Tongue (tissue), 1 donor: ENCODE measurements at regions not wholly inside any gene's neighbourhood (a gene's known extent, or its start where the extent isn't known, plus 50 kb on each side); places are given as distances from the start of the nearest gene placed in this dataset.
"Not testable (repeated sequence)": the region's sequence is repeated elsewhere in the genome, so short reads cannot be mapped to it uniquely, and the experiment has no call there.

ENCODE experiments used
- DNase-seq: peaks from one replicate; pipeline ENCODE4 v3.0.0-alpha.2; 2015

- DNase-seq: no peak
Observed at GRCh38 chr6:135722190-135722589, 129.3 kb upstream of the PDE7B start.

GRCh38 chr6:135722679-135723078 is 128.8 kb upstream of the PDE7B start:
- DNase-seq: no peak

- no peak for DNase-seq
Observed at GRCh38 chr6:135728589-135728988, 122.9 kb upstream of the PDE7B start.

- DNase-seq: no peak
Observed at GRCh38 chr6:135731116-135731515, 120.4 kb upstream of the PDE7B start.

GRCh38 chr6:135736351-135736750 is 115.2 kb upstream of the PDE7B start:
- DNase-seq: not testable (repeated sequence)

DNA sequence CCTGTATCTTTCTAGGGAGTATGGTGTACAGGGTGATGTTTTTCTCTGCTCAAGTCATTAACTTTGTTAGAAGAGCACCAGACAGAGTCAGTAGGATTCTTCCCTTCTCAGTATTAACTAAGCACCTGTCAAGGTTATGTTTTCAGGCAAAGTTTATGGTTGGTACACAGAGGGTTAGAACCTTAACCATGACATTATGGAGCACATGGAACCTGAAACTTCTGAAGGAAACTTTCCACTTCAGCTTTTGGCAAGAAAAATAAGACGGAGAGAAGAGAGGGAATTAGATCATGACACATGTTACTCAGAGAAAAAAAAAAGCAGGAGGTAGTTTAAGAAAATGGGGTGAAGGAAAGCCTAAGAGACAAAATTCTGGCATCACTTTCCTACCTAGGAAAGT is 112.9 kb upstream of the PDE7B start:
- DNase-seq: peak; percentile 37

GRCh38 chr6:135739288-135739687 is 112.2 kb upstream of the PDE7B start:
- DNase-seq: no peak

- DNase-seq: no peak
Observed at GRCh38 chr6:135740580-135740979, 110.9 kb upstream of the PDE7B start.

DNA sequence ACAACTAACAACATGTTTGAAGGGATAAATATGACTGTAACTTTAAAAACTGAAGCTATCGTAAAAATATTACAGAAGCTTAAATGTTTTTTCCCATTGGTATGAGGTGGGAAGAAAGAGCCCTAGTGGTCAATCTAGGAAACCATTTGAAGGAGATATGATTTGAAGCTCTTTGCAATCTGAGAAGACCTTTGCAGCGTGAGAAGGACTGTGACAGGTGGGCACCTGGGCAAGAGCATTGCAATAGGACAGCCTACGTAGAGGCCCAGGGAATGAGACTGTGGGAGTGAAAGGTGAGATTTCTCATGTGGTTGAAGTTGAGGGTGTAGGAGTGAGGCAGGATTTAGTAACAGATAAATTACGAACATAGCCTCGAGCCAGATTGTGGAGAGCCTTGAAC is 108.0 kb upstream of the PDE7B start:
- DNase-seq: no peak

DNA sequence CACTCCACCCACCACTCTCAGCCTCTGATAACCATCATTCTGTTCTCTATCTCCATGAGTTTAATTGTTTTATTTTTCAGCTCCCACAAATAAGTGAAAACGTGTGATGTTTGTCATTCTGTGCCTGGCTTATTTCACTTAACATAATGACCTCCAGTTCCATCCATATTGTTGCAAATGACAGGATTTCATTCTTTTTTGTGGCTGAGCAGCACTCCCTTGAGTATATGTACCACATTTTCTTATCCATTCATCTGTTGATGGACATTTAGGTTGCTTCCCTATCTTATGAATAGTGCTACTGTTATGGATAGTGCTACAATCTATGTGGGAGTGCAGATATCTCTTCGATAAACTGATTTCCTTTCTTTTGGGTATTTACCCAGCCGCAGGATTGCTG is 103.3 kb upstream of the PDE7B start:
- no peak for DNase-seq

DNA sequence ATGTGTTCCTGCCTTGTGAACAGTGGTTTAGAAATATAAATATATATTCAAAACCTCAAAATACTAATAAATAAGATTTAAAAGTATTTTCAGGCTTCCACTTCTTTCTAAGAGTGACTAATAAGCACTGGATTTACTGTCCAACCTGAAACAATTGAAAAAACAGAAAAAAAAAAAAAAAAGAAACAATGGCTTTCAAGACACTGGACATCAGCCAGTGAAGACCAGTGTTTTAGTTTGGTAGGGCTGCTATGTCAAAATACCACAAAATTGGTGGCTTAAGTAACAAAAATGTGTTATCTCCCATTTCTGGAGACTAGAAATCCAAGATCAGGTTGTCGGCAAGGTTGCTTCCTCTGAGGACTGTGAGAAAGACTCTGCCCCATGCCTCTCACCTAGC is 101.4 kb upstream of the PDE7B start:
- DNase-seq: no peak

- no peak for DNase-seq
Observed at GRCh38 chr6:135753196-135753595, 98.3 kb upstream of the PDE7B start.

DNA sequence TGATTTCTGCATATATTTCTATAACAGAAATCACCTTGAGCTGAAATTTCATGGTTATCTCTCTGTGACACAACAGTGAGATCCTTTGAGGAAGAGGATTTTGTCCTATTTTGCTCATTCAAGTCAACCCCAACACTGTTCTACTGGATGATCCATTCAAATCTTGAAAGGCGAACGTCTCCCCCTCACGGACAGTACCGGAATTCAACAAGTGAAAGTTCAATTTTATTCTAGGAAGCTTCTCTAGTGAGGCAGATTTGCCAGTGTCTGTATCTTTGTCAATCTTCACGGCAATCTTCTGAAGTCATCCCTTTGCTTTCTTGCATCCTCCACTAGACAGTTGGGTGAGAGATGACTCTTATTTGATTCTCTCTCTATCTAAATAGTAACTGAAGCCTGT is 91.7 kb upstream of the PDE7B start:
- no peak for DNase-seq

- no peak for DNase-seq
Observed at GRCh38 chr6:135774006-135774405, 77.5 kb upstream of the PDE7B start.

GRCh38 chr6:135779213-135779612 is 72.3 kb upstream of the PDE7B start:
- DNase-seq: no peak

DNA sequence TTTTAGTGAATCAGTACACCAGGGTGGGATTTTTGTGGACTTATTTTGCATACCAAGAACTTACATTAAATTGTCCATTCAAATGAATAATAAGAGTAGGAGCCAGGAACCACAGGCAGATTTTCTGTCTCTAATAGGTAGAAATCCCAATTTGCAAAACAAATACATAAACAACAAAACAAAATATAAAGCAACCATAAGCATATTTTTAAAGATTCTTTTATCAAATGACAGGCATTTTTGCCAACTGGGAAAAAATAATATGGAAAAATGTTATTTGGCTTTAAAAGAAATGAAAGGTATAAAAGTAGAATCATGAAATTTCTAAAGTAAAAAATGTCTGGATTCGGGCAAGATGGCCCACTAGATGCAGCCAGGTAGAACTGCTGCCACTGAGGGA is 71.2 kb upstream of the PDE7B start:
- no peak for DNase-seq

DNA sequence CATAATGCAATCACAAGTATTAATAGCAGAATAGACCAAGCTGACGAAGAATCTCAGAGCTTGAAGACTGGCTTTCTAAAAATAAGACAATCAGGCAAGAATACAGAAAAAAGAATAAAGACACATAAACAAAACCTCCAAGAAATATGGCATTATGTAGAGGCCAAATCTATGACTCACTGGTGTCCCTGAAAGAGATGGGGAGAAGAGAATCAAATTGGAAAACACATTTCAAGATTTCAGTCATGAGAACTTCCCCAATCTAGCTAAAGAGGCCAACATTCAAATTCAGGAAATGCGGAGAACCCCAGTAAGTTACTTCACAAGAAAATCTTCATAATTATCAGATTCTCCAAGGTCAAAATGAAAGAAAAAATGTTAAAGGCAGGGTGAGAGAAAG is 69.0 kb upstream of the PDE7B start:
- no peak for DNase-seq

DNA sequence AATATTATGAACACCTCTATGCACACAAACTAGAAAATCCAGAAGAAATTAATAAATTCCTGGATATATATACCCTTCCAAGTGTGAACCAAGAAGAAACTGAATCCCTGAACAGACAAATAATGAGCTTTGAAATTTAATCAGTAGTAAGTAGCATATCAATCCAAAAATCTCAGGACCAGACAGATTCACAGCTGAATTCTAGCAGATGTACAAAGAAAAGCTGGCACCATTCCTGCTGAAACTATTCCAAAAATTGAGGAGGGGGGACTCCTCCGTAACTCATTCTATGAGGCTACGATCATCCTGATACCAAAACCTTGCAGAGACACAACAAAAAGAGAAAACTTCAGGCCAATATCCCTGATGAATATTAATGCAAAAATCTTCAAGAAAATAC is 67.0 kb upstream of the PDE7B start:
- peak; percentile 59 for DNase-seq

GRCh38 chr6:135789375-135790050 is 62.0 kb upstream of the PDE7B start:
- no peak for DNase-seq

GRCh38 chr6:135791441-135791840 is 60.1 kb upstream of the PDE7B start:
- DNase-seq: no peak

DNA sequence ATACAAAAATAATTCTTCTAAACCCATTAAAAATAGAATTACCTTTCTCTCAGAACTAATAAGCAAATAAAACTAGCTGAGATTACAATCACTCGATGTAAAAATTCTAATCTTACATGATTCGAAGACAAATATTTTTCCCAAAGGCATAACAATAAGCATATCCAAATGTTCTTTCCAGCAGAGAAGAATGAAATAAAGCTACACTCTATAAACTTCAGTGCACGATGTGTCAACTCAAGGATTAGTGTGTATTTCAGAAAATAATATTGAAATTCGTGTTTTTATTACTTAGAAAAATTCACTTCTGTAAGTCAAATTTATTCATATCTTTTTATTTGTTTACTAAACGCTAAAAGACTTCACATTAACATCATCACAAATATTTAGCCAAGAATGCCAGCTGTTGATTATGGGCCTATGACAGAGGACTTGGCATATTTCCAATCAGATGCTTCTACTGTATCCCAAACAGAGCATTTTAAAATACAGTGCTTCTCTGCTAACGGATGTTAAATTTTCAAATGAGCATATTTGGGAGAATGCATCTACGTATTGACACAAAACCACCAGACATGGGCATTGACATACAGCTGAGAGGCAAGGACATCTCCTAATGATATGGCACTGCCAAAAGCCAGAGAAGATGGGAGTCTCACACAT is 54.7 kb upstream of the PDE7B start:
- peak; percentile 82 for DNase-seq

GRCh38 chr6:135797361-135797760 is 54.1 kb upstream of the PDE7B start:
- DNase-seq: peak; percentile 17

GRCh38 chr6:135798751-135799515 is 52.6 kb upstream of the PDE7B start:
- DNase-seq: no peak
